ENCODE measurements at regions not wholly inside any gene's neighbourhood (a gene's known extent, or its start where the extent isn't known, plus 50 kb on each side); places are given as distances from the start of the nearest gene placed in this dataset.
"Not testable (repeated sequence)": the region's sequence is repeated elsewhere in the genome, so short reads cannot be mapped to it uniquely, and the experiment has no call there.

GRCh38 chr16:88270171-88270790, 112.5 kb upstream of the ZNF469 start:
- DNase-seq (ENCODE audit: extremely low read depth, low read depth): not testable (repeated sequence)

GRCh38 chr16:88271296-88271695, 111.5 kb upstream of the ZNF469 start:
- not testable (repeated sequence) for DNase-seq (ENCODE audit: extremely low read depth, low read depth)

GRCh38 chr16:88271776-88272175, 111.0 kb upstream of the ZNF469 start:
- not testable (repeated sequence) for DNase-seq (ENCODE audit: extremely low read depth, low read depth)

- DNase-seq (ENCODE audit: extremely low read depth, low read depth): not testable (repeated sequence)
Observed at GRCh38 chr16:88272437-88272836, 110.3 kb upstream of the ZNF469 start.

- not testable (repeated sequence) for DNase-seq (ENCODE audit: extremely low read depth, low read depth)
Observed at GRCh38 chr16:88274126-88274750, 108.5 kb upstream of the ZNF469 start.

GRCh38 chr16:88274847-88275246, 107.9 kb upstream of the ZNF469 start:
- TF ChIP-seq CTCF (IDR thresholded peaks at IDR 0.05; ENCODE audit: low read depth, low read length): no peak
- DNase-seq (ENCODE audit: extremely low read depth, low read depth): no peak

- not testable (repeated sequence) for DNase-seq (ENCODE audit: extremely low read depth, low read depth)
Observed at GRCh38 chr16:88275336-88276122, 107.2 kb upstream of the ZNF469 start.

GRCh38 chr16:88276123-88276588, 106.6 kb upstream of the ZNF469 start:
- not testable (repeated sequence) for DNase-seq (ENCODE audit: extremely low read depth, low read depth)

- no peak for DNase-seq (ENCODE audit: extremely low read depth, low read depth)
- TF ChIP-seq CTCF (IDR thresholded peaks at IDR 0.05; ENCODE audit: low read depth, low read length): no peak
Observed at GRCh38 chr16:88276591-88276990, 106.2 kb upstream of the ZNF469 start.

GRCh38 chr16:88279998-88280397, 102.8 kb upstream of the ZNF469 start:
- no peak for TF ChIP-seq CTCF (IDR thresholded peaks at IDR 0.05; ENCODE audit: low read depth, low read length)
- no peak for DNase-seq (ENCODE audit: extremely low read depth, low read depth)

- DNase-seq (ENCODE audit: extremely low read depth, low read depth): no peak
- TF ChIP-seq CTCF (IDR thresholded peaks at IDR 0.05; ENCODE audit: low read depth, low read length): no peak
Observed at GRCh38 chr16:88281858-88282563, 100.7 kb upstream of the ZNF469 start.
